Lung microvascular endothelial cell (primary cell): ENCODE measurements at regions not wholly inside any gene's neighbourhood (a gene's known extent, or its start where the extent isn't known, plus 50 kb on each side); places are given as distances from the start of the nearest gene placed in this dataset.
"Not testable (repeated sequence)": the region's sequence is repeated elsewhere in the genome, so short reads cannot be mapped to it uniquely, and the experiment has no call there.

Experiments
- DNase-seq, 2 donors: peaks; one replicate each; pipeline versions ENCODE4 v3.0.0 to v3.0.0-alpha.2; 2010; ENCODE audit warnings: low read depth in 2 of 2

- peak; percentile 28 to 50 for DNase-seq
Observed at GRCh38 chr14:22200977-22201605, 387.9 kb downstream of the DAD1 start.

GRCh38 chr14:22200131-22200530 is 388.9 kb downstream of the DAD1 start:
- not testable (repeated sequence) for DNase-seq

GRCh38 chr14:22194664-22195063 is 394.4 kb downstream of the DAD1 start:
- no peak for DNase-seq

DNA sequence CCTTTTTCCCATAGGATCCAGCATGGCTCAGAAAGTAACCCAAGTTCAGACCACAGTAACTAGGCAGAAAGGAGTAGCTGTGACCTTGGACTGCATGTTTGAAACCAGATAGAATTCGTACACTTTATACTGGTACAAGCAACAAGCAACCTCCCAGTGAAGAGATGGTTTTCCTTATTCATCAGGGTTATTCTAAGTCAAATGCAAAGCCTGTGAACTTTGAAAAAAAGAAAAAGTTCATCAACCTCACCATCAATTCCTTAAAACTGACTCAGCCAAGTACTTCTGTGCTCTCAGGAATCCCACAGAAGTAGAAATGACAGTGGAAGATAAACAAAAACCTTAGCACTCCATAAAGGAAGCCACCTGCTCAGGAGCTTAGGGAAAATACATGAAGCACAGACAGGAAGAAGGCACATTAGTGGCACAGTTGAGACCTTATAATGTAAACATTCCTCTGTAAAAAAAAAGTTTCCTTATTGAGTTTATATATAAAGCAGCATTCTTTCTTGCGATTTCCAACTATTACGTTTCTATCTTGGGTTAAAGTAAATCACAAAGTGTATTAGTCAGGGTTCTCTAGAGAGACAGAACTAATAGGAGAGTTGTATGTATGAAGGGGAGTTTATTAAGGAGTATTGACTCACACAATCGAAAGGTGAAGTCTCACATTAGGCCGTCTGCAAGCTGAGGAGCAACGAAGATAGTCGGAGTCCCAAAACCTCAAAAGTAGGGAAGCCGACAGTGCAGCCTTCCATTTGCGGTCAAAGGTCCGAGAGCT is 398.4 kb downstream of the DAD1 start:
- no peak for DNase-seq

GRCh38 chr14:22189881-22190280 is 399.1 kb downstream of the DAD1 start:
- no peak for DNase-seq

DNA sequence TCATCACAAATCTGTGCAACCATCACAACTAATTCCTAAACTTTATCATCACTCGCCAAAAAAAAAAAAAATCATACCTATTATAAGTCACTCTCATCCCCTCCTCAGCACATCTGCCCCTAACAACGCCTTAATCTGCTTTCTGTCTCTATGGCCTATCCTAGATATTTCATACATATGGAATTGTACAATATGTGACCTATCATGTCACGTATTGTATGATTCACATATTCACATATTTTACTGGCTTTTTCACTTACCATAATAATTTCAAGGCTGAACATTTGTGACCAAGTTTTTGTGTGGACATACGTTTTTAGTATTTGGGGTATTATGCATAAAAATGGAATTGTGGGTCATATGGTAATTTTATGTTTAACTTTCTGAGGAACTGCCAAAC is 400.7 kb downstream of the DAD1 start:
- no peak for DNase-seq

GRCh38 chr14:22185789-22186188 is 403.2 kb downstream of the DAD1 start:
- DNase-seq: no peak

DNA sequence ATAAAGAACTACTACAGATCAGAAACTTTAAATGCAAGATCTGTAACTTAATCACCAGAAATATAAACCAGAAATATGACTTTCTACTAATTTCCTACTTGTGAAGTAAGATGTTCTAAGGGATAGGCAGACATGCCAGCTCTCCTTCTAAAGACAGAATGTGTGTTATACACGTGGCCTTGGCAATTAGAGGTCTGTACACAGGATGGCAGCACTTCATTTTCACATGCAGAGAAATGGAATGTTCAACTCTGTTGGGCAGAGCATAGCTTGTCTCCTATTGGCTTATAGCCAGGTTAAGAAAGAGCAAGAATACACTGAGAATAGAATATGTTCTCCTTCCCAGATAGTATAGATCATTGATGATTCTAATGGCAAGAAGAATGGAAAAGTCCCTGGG is 403.8 kb downstream of the DAD1 start:
- DNase-seq: no peak

GRCh38 chr14:22184830-22185168 is 404.2 kb downstream of the DAD1 start:
- no peak for DNase-seq

- no peak for DNase-seq
Observed at GRCh38 chr14:22184157-22184829, 404.7 kb downstream of the DAD1 start.

DNA sequence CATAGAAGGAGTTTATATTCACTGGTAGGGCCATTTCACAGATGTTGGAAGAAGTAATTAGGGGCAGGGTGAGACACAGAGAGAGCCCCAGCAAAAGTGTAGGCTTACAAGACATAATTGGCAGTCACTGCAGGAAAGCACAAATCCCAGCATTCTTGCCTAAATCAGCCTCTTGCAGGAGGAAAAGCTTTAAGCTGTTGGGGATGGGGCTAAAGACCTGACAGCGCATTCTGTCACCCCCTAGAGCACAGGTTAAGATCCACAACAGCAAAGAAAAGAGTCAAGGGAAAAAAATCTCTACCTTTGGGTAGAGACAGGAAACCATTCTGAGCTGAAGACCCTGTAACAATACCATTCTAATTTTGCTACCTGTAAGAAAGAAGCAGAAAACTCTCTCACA is 409.0 kb downstream of the DAD1 start:
- no peak for DNase-seq

GRCh38 chr14:22179190-22179589 is 409.8 kb downstream of the DAD1 start:
- no peak for DNase-seq

GRCh38 chr14:22178333-22178839 is 410.6 kb downstream of the DAD1 start:
- DNase-seq: no peak

- DNase-seq: no peak
Observed at GRCh38 chr14:22177870-22178269, 411.2 kb downstream of the DAD1 start.

- no peak for DNase-seq
Observed at GRCh38 chr14:22176957-22177356, 412.1 kb downstream of the DAD1 start.

DNA sequence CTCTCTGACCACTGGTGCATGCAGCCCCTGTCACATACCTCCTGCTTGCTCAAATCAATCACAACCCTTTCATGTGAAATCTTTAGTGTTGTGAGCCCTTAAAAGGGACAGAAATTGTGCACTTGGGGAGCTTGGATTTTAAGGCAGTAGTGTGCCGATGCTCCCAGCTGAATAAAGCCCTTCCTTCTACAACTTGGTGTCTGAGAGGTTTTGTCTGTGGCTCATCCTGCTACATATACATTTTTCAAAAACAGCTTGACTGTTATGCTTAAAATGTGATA is 413.8 kb downstream of the DAD1 start:
- not testable (repeated sequence) for DNase-seq

GRCh38 chr14:22174412-22175277 is 414.4 kb downstream of the DAD1 start:
- no peak for DNase-seq

GRCh38 chr14:22168092-22168955 is 420.7 kb downstream of the DAD1 start:
- no peak for DNase-seq

GRCh38 chr14:22164616-22165015 is 424.4 kb downstream of the DAD1 start:
- peak in 1 of 2 donors; percentile 2 for DNase-seq

DNA sequence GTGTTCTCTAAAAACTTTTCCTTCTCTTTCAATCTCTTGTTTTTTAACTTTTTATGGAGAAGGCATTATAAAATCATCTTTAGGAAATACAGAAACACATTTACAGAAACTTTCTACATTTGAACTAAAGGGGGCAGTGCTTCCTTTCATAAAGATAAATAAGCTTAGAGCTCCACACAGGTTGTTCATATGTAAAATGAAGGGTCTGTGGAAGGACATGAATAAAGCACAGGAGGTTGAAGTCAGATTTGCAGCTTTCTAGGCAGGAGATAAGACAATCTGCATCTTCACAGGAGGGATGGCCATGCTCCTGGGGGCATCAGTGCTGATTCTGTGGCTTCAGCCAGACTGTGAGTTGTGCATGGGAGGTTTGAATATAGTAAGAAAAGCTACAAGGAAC is 426.0 kb downstream of the DAD1 start:
- DNase-seq: no peak

- no peak for DNase-seq
Observed at GRCh38 chr14:22159957-22160356, 429.1 kb downstream of the DAD1 start.
